DMS53 treated with DMSO at 0.1 percent for 48 hours (cell line): ENCODE measurements at regions not wholly inside any gene's neighbourhood (a gene's known extent, or its start where the extent isn't known, plus 50 kb on each side); places are given as distances from the start of the nearest gene placed in this dataset.
"Not testable (repeated sequence)": the region's sequence is repeated elsewhere in the genome, so short reads cannot be mapped to it uniquely, and the experiment has no call there.

ENCODE experiments used
- DNase-seq: peaks from one replicate; lab custom pipeline; 2025; ENCODE audit not compliant: unreplicated experiment; lab: John Stamatoyannopoulos, UW

DNA sequence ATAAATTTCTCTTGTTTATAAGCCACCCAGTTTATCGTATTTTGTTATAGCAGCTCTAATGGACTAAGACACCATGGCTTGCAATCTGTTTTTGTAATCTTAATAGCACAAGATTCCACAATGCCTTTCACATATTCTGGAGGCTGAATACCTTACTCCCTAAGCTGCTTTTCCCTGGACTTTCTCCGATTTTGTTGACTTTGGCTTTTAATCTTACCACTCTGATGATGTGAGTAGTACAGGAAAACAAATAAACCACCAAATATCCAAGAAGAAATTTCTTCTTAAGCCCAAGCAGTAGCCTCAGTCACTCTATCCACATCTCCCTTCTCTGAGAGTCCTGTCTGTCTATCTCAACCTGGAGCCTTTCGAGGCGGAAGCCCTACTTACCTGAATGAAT lies 838.6 kb downstream of the LTN1 start:
- no peak for DNase-seq

GRCh38 chr21:28152732-28153131 lies 839.9 kb downstream of the LTN1 start:
- DNase-seq: no peak

DNA sequence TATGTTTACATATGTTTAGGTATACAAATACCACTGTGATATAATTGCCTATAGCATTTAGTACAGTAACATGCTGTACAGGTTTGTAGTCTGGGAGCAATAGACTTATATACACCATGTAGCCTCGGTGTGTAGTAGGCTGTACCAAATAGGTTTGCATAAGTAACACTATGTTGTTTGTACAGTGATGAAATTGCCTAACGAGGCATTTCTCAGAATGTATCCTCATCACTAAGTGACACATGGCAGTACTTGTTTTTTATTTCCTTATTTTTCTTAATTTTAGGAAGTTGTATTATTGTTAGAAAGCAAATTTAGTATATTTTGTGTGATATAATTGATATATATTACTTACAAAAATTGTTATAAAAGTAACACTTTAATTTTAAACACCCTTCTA lies 840.9 kb downstream of the LTN1 start:
- no peak for DNase-seq

GRCh38 chr21:28150778-28151177 lies 841.9 kb downstream of the LTN1 start:
- no peak for DNase-seq

DNA sequence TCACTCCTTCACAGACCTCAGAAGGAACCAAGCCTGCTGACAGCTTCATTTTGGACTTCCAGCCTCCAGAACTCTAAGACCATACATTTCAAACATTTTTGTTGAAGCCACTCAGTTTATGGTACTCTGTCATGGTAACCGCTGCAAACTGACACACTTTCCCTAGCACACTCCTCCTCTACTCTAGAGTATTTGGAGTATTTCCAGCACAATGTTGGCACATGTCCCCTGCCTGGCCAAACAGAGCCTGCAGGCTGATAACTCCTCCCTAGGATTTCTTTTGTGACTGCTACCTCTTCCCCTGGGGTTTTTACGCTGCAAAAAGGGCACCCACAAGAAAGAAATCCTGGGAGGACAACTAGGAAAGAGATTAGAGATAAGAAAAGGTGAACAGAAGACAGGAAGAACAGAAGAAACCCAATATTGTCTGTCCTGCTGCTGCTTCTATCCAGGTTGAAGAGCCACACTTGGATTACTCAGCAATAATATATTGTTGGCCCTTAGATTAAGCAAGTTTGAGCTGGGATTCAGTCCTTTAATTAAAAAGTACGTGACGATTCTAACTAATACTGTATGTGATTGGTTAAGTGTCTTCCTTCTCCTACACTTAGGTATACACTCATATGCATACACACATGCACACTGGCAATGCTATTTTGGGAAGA lies 844.1 kb downstream of the LTN1 start:
- DNase-seq: no peak

- DNase-seq: no peak
Measured at GRCh38 chr21:28144653-28145052, 848.0 kb downstream of the LTN1 start.

- no peak for DNase-seq
Measured at GRCh38 chr21:28144089-28144488, 848.6 kb downstream of the LTN1 start.

- no peak for DNase-seq
Measured at GRCh38 chr21:28142697-28143096, 850.0 kb downstream of the LTN1 start.

DNA sequence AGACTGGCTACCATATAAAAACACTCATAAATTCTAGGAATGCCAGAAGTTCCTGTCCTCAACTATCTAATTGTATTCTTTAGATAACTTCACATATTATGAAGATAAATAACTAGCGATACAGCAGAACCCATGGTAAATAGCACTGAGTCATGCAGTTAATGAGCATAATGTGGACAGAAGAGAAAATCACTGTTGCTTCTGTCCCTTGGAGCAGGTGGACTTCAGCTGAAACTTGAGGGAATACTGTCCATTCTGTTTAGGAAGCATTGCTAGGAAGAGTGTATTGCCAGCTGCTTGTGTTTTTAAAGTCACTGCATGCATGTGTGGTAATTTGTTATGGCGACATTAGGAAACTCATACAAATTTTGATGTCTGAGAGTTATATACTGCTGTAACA lies 854.4 kb downstream of the LTN1 start:
- DNase-seq: no peak

- no peak for DNase-seq
Measured at GRCh38 chr21:28136656-28137255, 855.9 kb downstream of the LTN1 start.

GRCh38 chr21:28135646-28136045 lies 857.0 kb downstream of the LTN1 start:
- DNase-seq: no peak

- DNase-seq: no peak
Measured at GRCh38 chr21:28133116-28133515, 859.6 kb downstream of the LTN1 start.

DNA sequence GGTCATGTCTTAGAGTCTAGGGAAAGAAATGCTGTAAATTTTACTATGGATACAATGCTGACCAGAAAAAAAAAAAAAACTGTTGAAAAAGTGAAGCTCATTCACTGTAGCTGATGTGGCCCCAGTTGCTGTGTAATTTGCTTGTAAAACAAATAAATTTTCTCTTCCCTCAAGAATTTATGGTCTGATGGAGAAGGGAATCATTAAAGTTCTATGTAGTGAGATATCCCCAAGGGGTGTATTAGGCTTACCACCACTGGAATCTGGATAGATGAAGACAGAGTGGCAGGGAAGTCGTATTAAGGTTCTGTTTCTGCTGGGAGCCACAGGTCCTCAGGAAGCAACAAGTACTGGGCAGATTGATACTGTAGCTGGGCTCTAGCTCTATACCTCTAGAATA lies 860.0 kb downstream of the LTN1 start:
- DNase-seq: no peak

DNA sequence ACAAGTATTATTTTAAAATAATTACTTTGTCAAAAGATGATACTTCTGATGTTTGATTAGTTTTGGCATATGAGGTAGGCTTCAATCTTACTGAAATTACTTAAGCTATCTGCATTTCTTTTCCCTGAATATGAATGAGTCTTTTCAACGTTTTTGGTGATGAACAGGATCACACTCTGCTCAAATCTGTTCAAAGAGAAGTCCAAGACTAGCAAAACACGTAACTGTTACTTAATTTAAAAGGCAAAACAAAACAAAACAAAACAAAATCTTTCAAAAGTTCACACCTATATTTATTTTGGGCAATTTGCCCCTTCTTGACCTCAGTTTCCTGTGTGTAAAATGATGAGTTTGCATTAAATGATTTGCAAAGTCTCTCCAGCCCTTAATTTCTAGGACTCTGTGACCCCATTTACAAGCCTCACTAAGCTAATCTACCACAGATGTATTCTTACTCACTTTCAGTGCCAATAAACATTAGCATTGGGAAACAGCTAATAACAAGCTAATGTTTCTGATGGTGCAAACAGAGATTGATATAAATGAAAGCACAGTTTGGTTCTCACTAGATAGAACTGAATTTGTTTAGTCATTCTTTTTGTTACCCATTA lies 865.4 kb downstream of the LTN1 start:
- no peak for DNase-seq

GRCh38 chr21:28126521-28127174 lies 866.0 kb downstream of the LTN1 start:
- DNase-seq: no peak

- DNase-seq: no peak
Measured at GRCh38 chr21:28124541-28124940, 868.1 kb downstream of the LTN1 start.

DNA sequence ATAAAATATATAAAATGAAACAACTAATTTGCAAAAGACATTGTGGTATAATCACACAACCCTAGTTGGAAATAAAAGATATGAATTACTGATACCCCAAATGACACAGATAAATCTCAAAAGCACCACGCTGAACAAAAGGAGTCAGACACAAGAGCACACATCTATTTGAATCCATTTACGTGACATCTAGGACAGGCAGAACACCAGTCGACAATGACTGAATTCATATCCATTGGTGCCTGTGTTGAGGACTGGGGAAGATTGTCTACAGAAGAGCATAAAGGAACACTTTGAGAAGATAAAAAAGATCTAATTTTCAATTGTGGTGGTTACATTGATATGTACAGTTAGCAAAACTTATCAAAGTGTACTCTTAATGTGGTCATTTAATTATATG lies 874.1 kb downstream of the LTN1 start:
- DNase-seq: no peak

DNA sequence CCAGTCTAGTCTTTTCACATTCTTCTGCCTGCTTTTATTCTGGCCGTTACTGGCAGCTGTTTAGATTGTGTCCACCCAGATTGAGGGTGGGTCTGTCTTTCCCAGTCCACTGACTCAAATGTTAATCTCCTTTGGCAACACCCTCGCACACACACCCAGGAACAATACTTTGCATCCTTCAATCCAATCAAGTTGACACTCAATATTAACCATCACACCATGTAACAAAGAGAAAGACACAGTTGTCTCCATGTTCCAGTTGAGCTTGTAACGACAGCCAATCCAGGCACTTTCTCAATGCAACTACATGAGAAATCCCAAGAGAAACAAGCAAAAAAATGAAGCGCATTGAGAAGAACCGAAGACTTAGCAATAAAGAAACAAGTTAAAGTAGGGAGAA lies 877.7 kb downstream of the LTN1 start:
- DNase-seq: not testable (repeated sequence)

- no peak for DNase-seq
Measured at GRCh38 chr21:28113718-28114117, 879.0 kb downstream of the LTN1 start.

- no peak for DNase-seq
Measured at GRCh38 chr21:28112511-28112910, 880.2 kb downstream of the LTN1 start.

DNA sequence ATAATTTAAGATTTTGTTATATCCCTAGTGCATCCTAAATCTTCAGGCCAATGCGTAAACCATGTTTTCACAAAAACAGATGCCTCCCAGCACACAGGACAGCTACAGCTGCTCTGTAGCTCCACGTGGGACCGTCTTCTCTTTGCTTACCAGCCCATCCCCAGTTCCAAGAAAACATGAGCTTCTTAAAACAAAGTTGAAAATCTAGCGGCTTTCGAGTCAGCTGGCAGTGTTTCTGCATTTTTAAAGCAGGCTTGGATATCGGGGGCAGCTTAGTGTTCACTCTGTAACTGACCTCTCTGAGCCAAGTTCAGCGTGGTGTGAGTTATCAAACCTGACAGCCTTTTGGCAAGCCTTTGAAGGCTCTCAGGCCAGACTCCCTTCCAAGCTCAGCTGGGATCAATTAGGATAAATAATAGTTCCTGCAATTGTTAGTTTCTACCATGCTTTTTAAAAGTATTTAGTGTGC lies 881.5 kb downstream of the LTN1 start:
- no peak for DNase-seq

GRCh38 chr21:28110716-28111115 lies 882.0 kb downstream of the LTN1 start:
- DNase-seq: no peak
